IMR-90 (cell line): ENCODE measurements at regions not wholly inside any gene's neighbourhood (a gene's known extent, or its start where the extent isn't known, plus 50 kb on each side); places are given as distances from the start of the nearest gene placed in this dataset.

ENCODE experiments used
- ATAC-seq: fragments of 200-7000 bp; cut with Tn5 transposase; 2 replicates; pipeline ENCODE4 v1.9.1; 2020; ENCODE audit warnings: low read depth, mild to moderate bottlenecking, moderate library complexity
- BruUV-seq: library from RNA; stranded (reverse); fragments of 400-500 nt; replicated peaks from 2 replicates; lab custom pipeline; 2021; lab: Mats Ljungman, UMichigan
- CTCF ChIA-PET: fragments of 300-600 bp; formaldehyde crosslinking; extraction: SDS; loops from one replicate; lab custom pipeline; 2021; ENCODE audit warnings: antibody characterized with exemption; lab: Yijun Ruan, JAX
- POLR2A ChIA-PET: fragments of 300-600 bp; sonication (Branson Sonifier 250); formaldehyde crosslinking; loops from one replicate; lab custom pipeline; 2022; ENCODE audit warnings: antibody characterized with exemption; ENCODE audit not compliant: unreplicated experiment; lab: Charles Lee
- DNase-seq: peaks from one replicate; pipeline ENCODE4 v3.0.0; 2013
- H2AFZ ChIP-seq: replicated peaks from 2 replicates; pipeline ENCODE3; 2013; ENCODE audit warnings: low read length, mild to moderate bottlenecking; ENCODE audit not compliant: poor library complexity
- H2AK5ac ChIP-seq: 2 replicates; pipeline ENCODE4 v1.6.1; 2013; ENCODE audit warnings: low read depth, low read length, inconsistent platforms
- H2AK9ac ChIP-seq: replicated peaks from 2 replicates; pipeline ENCODE3; 2013; ENCODE audit warnings: mild to moderate bottlenecking, low read depth, low read length, moderate library complexity; ENCODE audit not compliant: poor library complexity
- H2BK120ac ChIP-seq: 2 replicates; pipeline ENCODE4 v1.6.1; 2013; ENCODE audit warnings: low read depth, low read length, inconsistent platforms
- H2BK15ac ChIP-seq: 3 replicates; pipeline ENCODE4 v1.6.1; 2013; ENCODE audit warnings: low read depth, low read length, inconsistent platforms
- H2BK20ac ChIP-seq: 2 replicates; pipeline ENCODE4 v1.6.1; 2013; ENCODE audit warnings: low read depth, mild to moderate bottlenecking, inconsistent platforms, low read length, moderate library complexity
- H2BK5ac ChIP-seq: 2 replicates; pipeline ENCODE4 v1.6.1; 2013; ENCODE audit warnings: mild to moderate bottlenecking, low read depth, low read length, inconsistent platforms; ENCODE audit not compliant: poor library complexity, severe bottlenecking
- H3K14ac ChIP-seq: replicated peaks from 2 replicates; pipeline ENCODE4 v1.6.1; 2013; ENCODE audit warnings: low read depth, low read length, inconsistent platforms
- H3K18ac ChIP-seq: 2 replicates; pipeline ENCODE4 v1.6.1; 2013; ENCODE audit warnings: low read depth, low read length, control low read depth
- H3K23ac ChIP-seq: 2 replicates; pipeline ENCODE4 v1.6.1; 2013; ENCODE audit warnings: low read depth, low read length, inconsistent platforms
- H3K27ac ChIP-seq: 2 replicates; pipeline ENCODE4 v1.5.1; 2013; ENCODE audit warnings: mild to moderate bottlenecking, control low read depth, low read length; ENCODE audit not compliant: insufficient read depth
- H3K27me3 ChIP-seq: 2 replicates; pipeline ENCODE4 v1.6.1; 2013; ENCODE audit warnings: low read length; ENCODE audit not compliant: control insufficient read depth, insufficient read depth
- H3K36me3 ChIP-seq: 2 replicates; pipeline ENCODE4 v1.6.1; 2013; ENCODE audit warnings: low read length, mixed read lengths; ENCODE audit not compliant: control insufficient read depth, insufficient read depth
- H3K4ac ChIP-seq: 2 replicates; pipeline ENCODE4 v1.6.1; 2013; ENCODE audit warnings: low read depth, low read length, inconsistent platforms
- H3K4me1 ChIP-seq: 2 replicates; pipeline ENCODE4 v1.6.1; 2013; ENCODE audit warnings: low read length, mixed read lengths; ENCODE audit not compliant: control insufficient read depth, insufficient read depth
- H3K4me2 ChIP-seq: 2 replicates; pipeline ENCODE4 v1.6.1; 2013; ENCODE audit warnings: low read depth, mild to moderate bottlenecking, control low read depth, low read length, moderate library complexity
- H3K4me3 ChIP-seq: 2 replicates; pipeline ENCODE4 v1.5.1; 2013; ENCODE audit warnings: low read depth, mild to moderate bottlenecking, control low read depth, low read length, moderate library complexity; ENCODE audit not compliant: insufficient read depth
- H3K56ac ChIP-seq: 2 replicates; pipeline ENCODE4 v1.6.1; 2013; ENCODE audit warnings: low read length, inconsistent platforms; ENCODE audit not compliant: insufficient read depth; ENCODE audit errors: extremely low read depth
- H3K79me1 ChIP-seq, 2 experiments: 2 replicates each; pipeline ENCODE4 v1.6.1; 2013; ENCODE audit warnings: low read length in 2 of 2, inconsistent platforms in 1 of 2, low read depth in 1 of 2
- H3K9ac ChIP-seq: 2 replicates; pipeline ENCODE4 v1.6.1; 2013; ENCODE audit warnings: low read depth, low read length, control low read depth
- H3K9me1 ChIP-seq: 2 replicates; pipeline ENCODE4 v1.6.1; 2013; ENCODE audit warnings: low read length, inconsistent platforms; ENCODE audit not compliant: insufficient read depth
- H3K9me3 ChIP-seq: 2 replicates; pipeline ENCODE4 v1.6.1; 2013; ENCODE audit warnings: low read length; ENCODE audit not compliant: control insufficient read depth, insufficient read depth
- H4K20me1 ChIP-seq: 2 replicates; pipeline ENCODE4 v1.6.1; 2013; ENCODE audit warnings: low read length, inconsistent platforms; ENCODE audit not compliant: insufficient read depth
- H4K5ac ChIP-seq: 2 replicates; pipeline ENCODE4 v1.6.1; 2013; ENCODE audit warnings: mild to moderate bottlenecking, low read depth, low read length, control low read depth
- H4K8ac ChIP-seq, 2 experiments: 2 replicates each; pipeline ENCODE4 v1.6.1; 2013; ENCODE audit warnings: low read depth in 2 of 2, low read length in 2 of 2, control low read depth in 1 of 2, inconsistent platforms in 1 of 2
- H4K91ac ChIP-seq: 2 replicates; pipeline ENCODE4 v1.6.1; 2013; ENCODE audit warnings: low read depth, low read length, inconsistent platforms; ENCODE audit not compliant: insufficient read depth
- BHLHE40 ChIP-seq: fragments of 150-350 bp; IDR thresholded peaks from 2 replicates; pipeline ENCODE4 v1.6.1; 2016; ENCODE audit warnings: mild to moderate bottlenecking, low read depth, low read length
- CEBPB ChIP-seq: IDR thresholded peaks from 2 replicates; pipeline ENCODE4 v1.6.1; 2012; ENCODE audit warnings: low read depth, low read length, improper control_type of control experiment
- CHD1 ChIP-seq: IDR thresholded peaks from 2 replicates; pipeline ENCODE4 v1.6.1; 2012; ENCODE audit warnings: low read depth, low read length, improper control_type of control experiment
- FOS ChIP-seq: fragments of 150-350 bp; IDR thresholded peaks from 2 replicates; pipeline ENCODE4 v1.6.1; 2016; ENCODE audit warnings: low read depth, low read length
- MAZ ChIP-seq: IDR thresholded peaks from 2 replicates; pipeline ENCODE4 v1.6.1; 2012; ENCODE audit warnings: low read depth, mild to moderate bottlenecking, low read length, improper control_type of control experiment, moderate library complexity, borderline replicate concordance
- MXI1 ChIP-seq: IDR thresholded peaks from 2 replicates; pipeline ENCODE4 v1.6.1; 2012; ENCODE audit warnings: low read depth, mild to moderate bottlenecking, low read length, moderate library complexity, borderline replicate concordance
- NFE2L2 ChIP-seq: fragments of 150-350 bp; IDR thresholded peaks from 2 replicates; pipeline ENCODE4 v1.6.1; 2016; ENCODE audit warnings: low read depth, mild to moderate bottlenecking, low read length
- POLR2A ChIP-seq: IDR thresholded peaks from 2 replicates; pipeline ENCODE4 v1.6.1; 2012; ENCODE audit warnings: mild to moderate bottlenecking, low read depth, low read length
- RAD21 ChIP-seq: IDR thresholded peaks from 2 replicates; pipeline ENCODE4 v1.6.1; 2012; ENCODE audit warnings: low read length, improper control_type of control experiment
- RCOR1 ChIP-seq: IDR thresholded peaks from 2 replicates; pipeline ENCODE4 v1.6.1; 2012; ENCODE audit warnings: mild to moderate bottlenecking, low read length, improper control_type of control experiment; ENCODE audit not compliant: insufficient replicate concordance
- RFX5 ChIP-seq: IDR thresholded peaks from 2 replicates; pipeline ENCODE4 v1.8.0; 2012; ENCODE audit warnings: low read depth, mild to moderate bottlenecking, low read length, moderate library complexity
- SMC3 ChIP-seq: fragments of 150-350 bp; IDR thresholded peaks from 2 replicates; pipeline ENCODE4 v1.6.1; 2016; ENCODE audit warnings: low read depth, mild to moderate bottlenecking, antibody characterized with exemption, low read length, moderate library complexity
- WGBS, 2 experiments: methylation state at CpG; one replicate each; pipeline versions ENCODE4 v1.1.5 to v1.1.7; 2013; ENCODE audit warnings: missing lambda C conversion rate in 2 of 2; ENCODE audit not compliant: insufficient read length in 1 of 2; ENCODE audit errors: extremely low coverage in 2 of 2; 5-methylcytosine and 5-hydroxymethylcytosine counted together
- dilution Hi-C: fragments of 300-500 bp; cut with HindIII; formaldehyde crosslinking; loops from one replicate; pipeline ENCODE4 v1.14.3; 2018; ENCODE audit warnings: low sequenced_read_pairs; ENCODE audit not compliant: unreplicated experiment
- in situ Hi-C: fragments of 300-500 bp; cut with MboI; formaldehyde crosslinking; loops from 3 replicates; pipeline ENCODE4 v1.14.3; 2019; ENCODE audit warnings: low sequenced_read_pairs, inconsistent platforms, mixed read lengths
- intact Hi-C: fragments of 100-400 bp; cut with micrococcal nuclease; formaldehyde crosslinking; loops from 2 replicates; pipeline ENCODE4 v1.10.0; 2022
- TF ChIP-seq, protein P1 (sequence below): fragments of 150-350 bp; IDR thresholded peaks from 2 replicates; pipeline ENCODE4 v1.6.1; 2017; ENCODE audit warnings: mild to moderate bottlenecking, antibody characterized with exemption, low read length, low read depth
- TF ChIP-seq, protein P2 (sequence below): conservative IDR thresholded peaks from 2 replicates; pipeline ENCODE4 v1.5.1; 2012; ENCODE audit warnings: mild to moderate bottlenecking, low read depth, low read length, improper control_type of control experiment
- TF ChIP-seq, protein P3 (sequence below): fragments of 150-350 bp; IDR thresholded peaks from 2 replicates; pipeline ENCODE4 v1.6.1; 2016; ENCODE audit warnings: low read depth, mild to moderate bottlenecking, low read length, moderate library complexity, borderline replicate concordance

DNA sequence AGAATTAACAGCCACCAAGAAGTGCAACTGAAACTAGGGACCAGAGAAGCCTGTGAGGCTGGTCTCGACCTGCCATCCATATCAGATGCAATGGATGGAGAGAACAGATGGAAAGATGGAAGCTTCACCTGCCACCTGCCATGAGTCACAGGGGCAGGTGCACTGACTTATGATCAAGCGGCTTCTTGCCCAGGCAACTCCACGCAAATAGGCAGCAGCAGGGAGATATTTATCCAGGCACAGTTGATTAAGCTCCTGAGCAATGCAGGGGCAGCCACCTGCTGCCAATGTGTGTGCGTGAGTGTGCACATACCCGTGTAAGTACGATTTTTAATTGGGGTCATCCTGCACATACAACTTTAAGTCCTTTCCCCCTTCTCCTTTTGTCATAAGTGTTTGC is 174.2 kb downstream of the PTPRU start:
- no peak overlapping the region for H2BK15ac ChIP-seq
- H2BK20ac ChIP-seq: no peak overlapping the region
- POLR2A ChIA-PET: no interaction called here
- WGBS, 2 experiments: 75% methylated on average over 2 of the region's 6 CpGs; no CpG with 5 or more reads in 1 of the 2 experiments
- no peak overlapping the region for H3K4me2 ChIP-seq
- H4K91ac ChIP-seq: no peak overlapping the region
- no peak overlapping the region for H3K27ac ChIP-seq
- H4K8ac ChIP-seq: no peak overlapping the region
- H3K9me1 ChIP-seq: no peaks in the 10 kb centered on the region
- H3K18ac ChIP-seq: no peak overlapping the region
- no peak overlapping the region for H4K5ac ChIP-seq
- H2AK9ac ChIP-seq: no peak overlapping the region
- no peaks in the 10 kb centered on the region for H4K20me1 ChIP-seq
- CTCF ChIA-PET: no interaction called here
- H3K4me1 ChIP-seq: no peaks in the 10 kb centered on the region
- no TSS peak for BruUV-seq
- no peak overlapping the region for H3K4ac ChIP-seq
- H3K23ac ChIP-seq: no peak overlapping the region
- peaks cover 2% of the 10 kb centered on the region; the same call in 1 of the 2 replicates for H3K27me3 ChIP-seq
- H2AK5ac ChIP-seq: no peak overlapping the region
- H2BK120ac ChIP-seq: no peak overlapping the region
- ATAC-seq: no peak
- H2BK5ac ChIP-seq: no peak overlapping the region
- H2AFZ ChIP-seq: no peak overlapping the region
- H3K36me3 ChIP-seq: no peaks in the 10 kb centered on the region
- TF ChIP-seq RFX5: no peak
- TF ChIP-seq NFE2L2: no peak
- no peak for TF ChIP-seq MAZ
- TF ChIP-seq BHLHE40: no peak
- TF ChIP-seq, protein P1, sequence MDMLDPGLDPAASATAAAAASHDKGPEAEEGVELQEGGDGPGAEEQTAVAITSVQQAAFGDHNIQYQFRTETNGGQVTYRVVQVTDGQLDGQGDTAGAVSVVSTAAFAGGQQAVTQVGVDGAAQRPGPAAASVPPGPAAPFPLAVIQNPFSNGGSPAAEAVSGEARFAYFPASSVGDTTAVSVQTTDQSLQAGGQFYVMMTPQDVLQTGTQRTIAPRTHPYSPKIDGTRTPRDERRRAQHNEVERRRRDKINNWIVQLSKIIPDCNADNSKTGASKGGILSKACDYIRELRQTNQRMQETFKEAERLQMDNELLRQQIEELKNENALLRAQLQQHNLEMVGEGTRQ: no peak
- TF ChIP-seq CHD1: no peak
- no peak for TF ChIP-seq POLR2A
- TF ChIP-seq, protein P2, sequence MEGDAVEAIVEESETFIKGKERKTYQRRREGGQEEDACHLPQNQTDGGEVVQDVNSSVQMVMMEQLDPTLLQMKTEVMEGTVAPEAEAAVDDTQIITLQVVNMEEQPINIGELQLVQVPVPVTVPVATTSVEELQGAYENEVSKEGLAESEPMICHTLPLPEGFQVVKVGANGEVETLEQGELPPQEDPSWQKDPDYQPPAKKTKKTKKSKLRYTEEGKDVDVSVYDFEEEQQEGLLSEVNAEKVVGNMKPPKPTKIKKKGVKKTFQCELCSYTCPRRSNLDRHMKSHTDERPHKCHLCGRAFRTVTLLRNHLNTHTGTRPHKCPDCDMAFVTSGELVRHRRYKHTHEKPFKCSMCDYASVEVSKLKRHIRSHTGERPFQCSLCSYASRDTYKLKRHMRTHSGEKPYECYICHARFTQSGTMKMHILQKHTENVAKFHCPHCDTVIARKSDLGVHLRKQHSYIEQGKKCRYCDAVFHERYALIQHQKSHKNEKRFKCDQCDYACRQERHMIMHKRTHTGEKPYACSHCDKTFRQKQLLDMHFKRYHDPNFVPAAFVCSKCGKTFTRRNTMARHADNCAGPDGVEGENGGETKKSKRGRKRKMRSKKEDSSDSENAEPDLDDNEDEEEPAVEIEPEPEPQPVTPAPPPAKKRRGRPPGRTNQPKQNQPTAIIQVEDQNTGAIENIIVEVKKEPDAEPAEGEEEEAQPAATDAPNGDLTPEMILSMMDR: no peak
- no peak for TF ChIP-seq RCOR1
- no peak for TF ChIP-seq RAD21
- TF ChIP-seq CEBPB: no peak
- no peak for TF ChIP-seq FOS
- no peak for TF ChIP-seq SMC3
- TF ChIP-seq, protein P3, sequence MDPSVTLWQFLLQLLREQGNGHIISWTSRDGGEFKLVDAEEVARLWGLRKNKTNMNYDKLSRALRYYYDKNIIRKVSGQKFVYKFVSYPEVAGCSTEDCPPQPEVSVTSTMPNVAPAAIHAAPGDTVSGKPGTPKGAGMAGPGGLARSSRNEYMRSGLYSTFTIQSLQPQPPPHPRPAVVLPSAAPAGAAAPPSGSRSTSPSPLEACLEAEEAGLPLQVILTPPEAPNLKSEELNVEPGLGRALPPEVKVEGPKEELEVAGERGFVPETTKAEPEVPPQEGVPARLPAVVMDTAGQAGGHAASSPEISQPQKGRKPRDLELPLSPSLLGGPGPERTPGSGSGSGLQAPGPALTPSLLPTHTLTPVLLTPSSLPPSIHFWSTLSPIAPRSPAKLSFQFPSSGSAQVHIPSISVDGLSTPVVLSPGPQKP: no peak
- TF ChIP-seq MXI1: no peak
- no peaks in the 10 kb centered on the region for H3K9me3 ChIP-seq
- in situ Hi-C loops (no loop called here), dilution Hi-C loops (no loop called here), intact Hi-C loops (no loop called here)
- no peaks in the 10 kb centered on the region for H3K79me1 ChIP-seq
- DNase-seq: no peak
- H3K14ac ChIP-seq: no peak overlapping the region
- no peak overlapping the region for H3K56ac ChIP-seq
- no peak overlapping the region for H3K4me3 ChIP-seq
- no peak overlapping the region for H3K9ac ChIP-seq
